Stomach smooth muscle (tissue), 2 donors: ENCODE measurements at regions not wholly inside any gene's neighbourhood (a gene's known extent, or its start where the extent isn't known, plus 50 kb on each side); places are given as distances from the start of the nearest gene placed in this dataset.
"Not testable (repeated sequence)": the region's sequence is repeated elsewhere in the genome, so short reads cannot be mapped to it uniquely, and the experiment has no call there.

Source experiments
- H3K27ac ChIP-seq: one replicate; pipeline ENCODE4 v1.7.0; 2013; ENCODE audit warnings: mild to moderate bottlenecking, low read length, inconsistent platforms
- H3K27me3 ChIP-seq, 2 donors: one replicate each; pipeline ENCODE4 v1.7.0; 2013; ENCODE audit warnings: low read length in 2 of 2; ENCODE audit not compliant: insufficient read depth in 2 of 2, control insufficient read depth in 1 of 2
- H3K36me3 ChIP-seq, 2 donors: one replicate each; pipeline ENCODE4 v1.7.0; 2013; ENCODE audit warnings: low read length in 2 of 2; ENCODE audit not compliant: control insufficient read depth in 2 of 2, insufficient read depth in 2 of 2
- H3K4me1 ChIP-seq: one replicate; pipeline ENCODE4 v1.7.0; 2013; ENCODE audit warnings: low read length; ENCODE audit not compliant: control insufficient read depth, insufficient read depth
- H3K4me3 ChIP-seq, 2 donors: one replicate each; pipeline ENCODE4 v1.7.0; 2013; ENCODE audit warnings: low read length in 2 of 2
- H3K9ac ChIP-seq, 2 donors: one replicate each; pipeline ENCODE4 v1.7.0; 2013; ENCODE audit warnings: low read length in 2 of 2, mild to moderate bottlenecking in 1 of 2
- H3K9me3 ChIP-seq, 2 donors: one replicate each; pipeline ENCODE4 v1.7.0; 2013; ENCODE audit warnings: low read length in 2 of 2; ENCODE audit not compliant: control insufficient read depth in 2 of 2
- donor health status: healthy.
- donor health status: Pancreatic carcinoma.

GRCh38 chr13:90492872-90493271 is 854.6 kb upstream of the MIR17HG start:
- H3K4me3 ChIP-seq, result no peak overlapping the region
- no peaks in the 10 kb centered on the region for H3K4me1 ChIP-seq
- H3K9ac ChIP-seq, result no peak overlapping the region
- peaks cover 0 to 4% of the 10 kb centered on the region in 2 donors for H3K9me3 ChIP-seq
- no peak overlapping the region for H3K27ac ChIP-seq
- no peaks in the 10 kb centered on the region for H3K27me3 ChIP-seq
- H3K36me3 ChIP-seq, result no peaks in the 10 kb centered on the region

DNA sequence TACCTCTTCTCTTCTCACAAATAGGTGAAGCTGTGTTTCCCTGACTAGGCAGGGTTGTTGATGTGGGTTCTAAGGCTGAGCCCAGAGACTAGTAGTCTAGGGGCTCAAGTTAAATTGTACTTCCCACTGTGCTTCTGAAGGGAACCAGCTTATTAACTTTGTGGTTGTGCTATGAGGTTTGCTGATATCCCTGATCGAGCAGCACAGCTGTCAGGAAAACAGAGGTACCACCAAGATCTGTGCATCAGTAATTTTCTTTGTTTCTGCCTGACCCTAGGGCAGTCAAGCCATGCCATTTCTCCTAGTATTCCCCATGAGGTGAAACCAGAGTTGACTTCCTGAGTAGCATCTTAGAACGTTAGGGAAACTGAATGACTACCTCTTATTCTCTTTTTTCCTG is 853.8 kb upstream of the MIR17HG start:
- Histone ChIP-seq H3K9ac (no peak overlapping the region), H3K27me3 (no peaks in the 10 kb centered on the region), H3K4me3 (no peak overlapping the region), H3K36me3 (no peaks in the 10 kb centered on the region), H3K9me3 (peaks cover 0 to 4% of the 10 kb centered on the region in 2 donors), H3K27ac (no peak overlapping the region), H3K4me1 (no peaks in the 10 kb centered on the region)

DNA sequence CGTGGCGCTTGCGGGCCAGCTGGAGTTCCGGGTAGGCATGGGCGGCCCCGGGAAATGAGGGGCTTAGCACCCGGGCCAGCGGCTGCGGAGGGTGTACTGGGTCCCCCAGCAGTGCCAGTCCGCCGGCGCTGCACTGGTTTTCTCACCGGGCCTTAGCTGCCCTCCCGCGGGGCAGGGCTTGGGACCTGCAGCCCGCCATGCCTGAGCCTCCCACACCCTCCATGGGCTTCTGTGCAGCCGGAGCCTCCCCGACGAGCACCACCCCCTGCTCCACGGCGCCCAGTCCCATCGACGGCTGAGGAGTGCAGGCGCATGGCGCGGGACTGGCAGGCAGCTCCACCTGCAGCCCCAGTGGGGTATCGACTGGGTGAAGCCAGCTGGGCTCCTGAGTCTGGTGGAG is 852.6 kb upstream of the MIR17HG start:
- H3K27me3 ChIP-seq, H3K9me3 ChIP-seq, H3K4me1 ChIP-seq, H3K4me3 ChIP-seq, H3K9ac ChIP-seq, H3K36me3 ChIP-seq, H3K27ac ChIP-seq: not testable (repeated sequence)

GRCh38 chr13:90498096-90498495 is 849.4 kb upstream of the MIR17HG start:
- Histone ChIP-seq H3K4me3 (no peak overlapping the region), H3K27ac (no peak overlapping the region), H3K9ac (no peak overlapping the region), H3K4me1 (no peaks in the 10 kb centered on the region), H3K27me3 (no peaks in the 10 kb centered on the region), H3K36me3 (no peaks in the 10 kb centered on the region), H3K9me3 (peaks cover 0 to 4% of the 10 kb centered on the region in 2 donors)

GRCh38 chr13:90498816-90499215 is 848.7 kb upstream of the MIR17HG start:
- Histone ChIP-seq H3K27me3 (no peaks in the 10 kb centered on the region), H3K9me3 (peaks cover 0 to 2% of the 10 kb centered on the region in 2 donors), H3K4me1 (no peaks in the 10 kb centered on the region), H3K9ac (no peak overlapping the region), H3K4me3 (no peak overlapping the region), H3K36me3 (no peaks in the 10 kb centered on the region), H3K27ac (no peak overlapping the region)

DNA sequence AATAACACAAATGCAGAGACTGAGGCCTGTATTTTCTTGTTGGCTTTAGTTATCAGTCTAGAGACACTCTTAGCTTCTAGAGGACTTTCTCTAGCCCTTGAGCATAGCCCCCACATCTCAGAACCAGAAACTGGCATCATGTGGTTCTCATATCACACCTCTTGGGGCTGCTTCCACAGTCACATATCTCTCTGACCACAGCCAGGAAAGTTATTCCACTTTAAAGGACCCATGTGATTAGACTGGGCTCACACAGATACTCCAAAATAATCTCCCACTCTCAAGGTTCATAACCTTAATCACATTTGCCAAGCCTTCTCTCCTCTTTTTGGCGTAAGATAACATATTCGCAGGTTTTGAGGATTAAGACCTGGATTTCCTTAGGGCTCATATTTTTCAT is 846.9 kb upstream of the MIR17HG start:
- Histone ChIP-seq H3K9ac (no peak overlapping the region), H3K4me1 (no peaks in the 10 kb centered on the region), H3K36me3 (no peaks in the 10 kb centered on the region), H3K27ac (no peak overlapping the region), H3K27me3 (no peaks in the 10 kb centered on the region), H3K9me3 (no peaks in the 10 kb centered on the region), H3K4me3 (no peak overlapping the region)

GRCh38 chr13:90502153-90502552 is 845.3 kb upstream of the MIR17HG start:
- Histone ChIP-seq H3K4me1 (no peaks in the 10 kb centered on the region), H3K9me3 (no peaks in the 10 kb centered on the region), H3K4me3 (no peak overlapping the region), H3K36me3 (no peaks in the 10 kb centered on the region), H3K9ac (no peak overlapping the region), H3K27ac (no peak overlapping the region), H3K27me3 (no peaks in the 10 kb centered on the region)

DNA sequence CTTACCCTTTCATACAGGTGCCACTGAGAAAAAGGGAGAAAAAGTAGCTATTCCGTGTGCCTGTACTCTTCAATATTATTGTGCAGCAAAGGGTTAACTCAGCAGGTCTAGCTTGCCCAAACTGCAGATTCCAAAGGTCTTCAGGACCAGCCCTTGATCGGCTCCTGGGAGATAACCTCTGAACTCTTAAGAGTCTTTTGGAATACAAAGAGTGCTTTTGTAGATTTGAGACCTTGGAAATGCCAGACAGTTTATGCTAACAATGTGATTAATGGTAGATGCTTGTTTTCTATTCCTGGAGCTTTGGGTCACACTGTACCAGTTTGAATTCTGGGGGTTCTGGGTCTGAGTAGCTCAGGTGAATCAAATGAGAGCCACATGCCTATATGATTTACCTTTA is 844.7 kb upstream of the MIR17HG start:
- H3K9ac ChIP-seq, result no peak overlapping the region
- no peaks in the 10 kb centered on the region for H3K36me3 ChIP-seq
- H3K9me3 ChIP-seq, result no peaks in the 10 kb centered on the region
- H3K27me3 ChIP-seq, result no peaks in the 10 kb centered on the region
- H3K27ac ChIP-seq, result no peak overlapping the region
- no peaks in the 10 kb centered on the region for H3K4me1 ChIP-seq
- no peak overlapping the region for H3K4me3 ChIP-seq

DNA sequence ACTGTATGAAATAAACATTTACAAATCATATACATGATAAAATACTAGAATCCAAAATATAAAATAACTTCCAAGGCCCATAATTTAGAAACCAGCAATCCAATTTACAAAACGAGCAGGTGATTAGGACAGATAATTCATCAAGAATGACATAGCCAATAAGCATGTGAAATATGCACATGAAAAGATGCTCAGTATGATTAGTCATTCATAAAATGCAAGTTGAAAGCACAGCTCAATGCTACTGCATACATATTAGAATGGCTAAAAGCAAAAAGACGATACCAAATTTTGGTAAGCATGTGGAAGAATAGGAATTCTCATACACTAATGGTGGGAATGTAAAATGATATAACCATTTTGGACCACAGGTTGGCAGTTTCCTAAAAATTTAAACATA is 837.2 kb upstream of the MIR17HG start:
- Histone ChIP-seq H3K27ac (no peak overlapping the region), H3K27me3 (no peaks in the 10 kb centered on the region), H3K4me1 (no peaks in the 10 kb centered on the region), H3K36me3 (no peaks in the 10 kb centered on the region), H3K9ac (no peak overlapping the region), H3K9me3 (no peaks in the 10 kb centered on the region), H3K4me3 (no peak overlapping the region)

GRCh38 chr13:90511903-90512302 is 835.6 kb upstream of the MIR17HG start:
- Histone ChIP-seq H3K27me3 (no peaks in the 10 kb centered on the region), H3K9ac (no peak overlapping the region), H3K4me3 (no peak overlapping the region), H3K4me1 (no peaks in the 10 kb centered on the region), H3K36me3 (no peaks in the 10 kb centered on the region), H3K27ac (no peak overlapping the region), H3K9me3 (no peaks in the 10 kb centered on the region)

- not testable (repeated sequence) for H3K27ac ChIP-seq, H3K9ac ChIP-seq, H3K4me3 ChIP-seq, H3K36me3 ChIP-seq, H3K4me1 ChIP-seq, H3K27me3 ChIP-seq, H3K9me3 ChIP-seq
These were observed 832.8 kb upstream of the MIR17HG start for GRCh38 chr13:90514712-90515111.

- no peaks in the 10 kb centered on the region for H3K27me3 ChIP-seq
These were observed 829.1 kb upstream of the MIR17HG start for GRCh38 chr13:90518417-90518816.

More at GRCh38 chr13:90518417-90518816, 829.1 kb upstream of the MIR17HG start:
- Histone ChIP-seq H3K9ac (no peak overlapping the region), H3K36me3 (no peaks in the 10 kb centered on the region), H3K4me3 (no peak overlapping the region), H3K27ac (no peak overlapping the region), H3K4me1 (no peaks in the 10 kb centered on the region), H3K9me3 (no peaks in the 10 kb centered on the region)
